LNCAP (cell line): ENCODE measurements at regions not wholly inside any gene's neighbourhood (a gene's known extent, or its start where the extent isn't known, plus 50 kb on each side); places are given as distances from the start of the nearest gene placed in this dataset.

Experiments used
- TF ChIP-seq, protein P1 (sequence below): fragments of 450-650 bp; IDR thresholded peaks from 2 replicates; pipeline ENCODE4 v1.5.1; 2017; ENCODE audit warnings: mild to moderate bottlenecking

DNA sequence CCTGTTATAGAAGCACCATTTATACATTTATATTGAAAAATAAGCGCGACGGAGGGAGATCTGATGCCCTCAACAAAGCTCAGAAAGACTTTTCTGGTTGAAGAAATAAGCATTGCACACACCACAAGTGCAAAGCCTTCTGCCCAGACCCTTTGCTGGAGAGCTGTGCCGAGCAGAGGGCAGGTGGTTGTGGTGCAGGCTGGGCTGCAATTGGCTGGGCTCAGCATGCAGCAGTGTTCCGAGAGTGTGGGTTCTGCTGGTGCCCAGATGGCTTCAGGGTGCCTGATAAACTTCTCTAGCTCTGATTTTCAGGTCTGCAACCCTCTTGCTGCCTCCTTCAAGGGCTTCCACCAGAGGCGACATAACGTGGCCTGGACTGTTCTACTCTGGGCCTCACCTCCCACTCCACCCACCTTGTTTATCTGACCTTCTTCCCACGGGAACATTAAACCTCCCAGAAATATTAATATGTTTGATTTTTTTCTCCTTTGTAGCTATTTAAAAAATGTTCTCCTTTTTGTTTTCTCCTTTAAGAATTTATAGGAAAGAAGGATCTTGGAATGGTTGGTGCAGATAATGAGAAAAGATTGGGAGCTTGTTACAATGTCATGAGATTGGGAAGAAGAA is 113.6 kb upstream of the ITGA6 start:
- TF ChIP-seq, protein P1, sequence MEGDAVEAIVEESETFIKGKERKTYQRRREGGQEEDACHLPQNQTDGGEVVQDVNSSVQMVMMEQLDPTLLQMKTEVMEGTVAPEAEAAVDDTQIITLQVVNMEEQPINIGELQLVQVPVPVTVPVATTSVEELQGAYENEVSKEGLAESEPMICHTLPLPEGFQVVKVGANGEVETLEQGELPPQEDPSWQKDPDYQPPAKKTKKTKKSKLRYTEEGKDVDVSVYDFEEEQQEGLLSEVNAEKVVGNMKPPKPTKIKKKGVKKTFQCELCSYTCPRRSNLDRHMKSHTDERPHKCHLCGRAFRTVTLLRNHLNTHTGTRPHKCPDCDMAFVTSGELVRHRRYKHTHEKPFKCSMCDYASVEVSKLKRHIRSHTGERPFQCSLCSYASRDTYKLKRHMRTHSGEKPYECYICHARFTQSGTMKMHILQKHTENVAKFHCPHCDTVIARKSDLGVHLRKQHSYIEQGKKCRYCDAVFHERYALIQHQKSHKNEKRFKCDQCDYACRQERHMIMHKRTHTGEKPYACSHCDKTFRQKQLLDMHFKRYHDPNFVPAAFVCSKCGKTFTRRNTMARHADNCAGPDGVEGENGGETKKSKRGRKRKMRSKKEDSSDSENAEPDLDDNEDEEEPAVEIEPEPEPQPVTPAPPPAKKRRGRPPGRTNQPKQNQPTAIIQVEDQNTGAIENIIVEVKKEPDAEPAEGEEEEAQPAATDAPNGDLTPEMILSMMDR: no peak

DNA sequence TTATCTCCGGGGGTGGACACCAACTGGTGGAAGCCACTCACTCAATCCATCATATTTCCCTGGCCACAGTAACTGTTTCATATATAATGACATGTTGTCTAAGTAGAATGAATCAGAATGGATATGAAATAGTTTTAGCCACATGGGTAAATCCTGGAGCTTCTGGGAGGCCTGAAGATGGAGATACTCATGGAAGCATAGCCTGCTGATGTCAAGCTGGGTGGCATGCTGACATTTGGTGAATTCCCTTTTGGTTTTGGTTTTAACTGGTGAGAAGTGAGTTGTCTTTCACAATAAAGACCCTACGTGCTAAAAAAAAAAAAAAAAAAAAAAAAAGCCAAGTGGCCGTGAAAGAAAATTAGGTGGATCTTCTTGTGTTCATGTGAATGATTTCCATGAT is 105.3 kb upstream of the ITGA6 start:
- TF ChIP-seq, protein P1: no peak

DNA sequence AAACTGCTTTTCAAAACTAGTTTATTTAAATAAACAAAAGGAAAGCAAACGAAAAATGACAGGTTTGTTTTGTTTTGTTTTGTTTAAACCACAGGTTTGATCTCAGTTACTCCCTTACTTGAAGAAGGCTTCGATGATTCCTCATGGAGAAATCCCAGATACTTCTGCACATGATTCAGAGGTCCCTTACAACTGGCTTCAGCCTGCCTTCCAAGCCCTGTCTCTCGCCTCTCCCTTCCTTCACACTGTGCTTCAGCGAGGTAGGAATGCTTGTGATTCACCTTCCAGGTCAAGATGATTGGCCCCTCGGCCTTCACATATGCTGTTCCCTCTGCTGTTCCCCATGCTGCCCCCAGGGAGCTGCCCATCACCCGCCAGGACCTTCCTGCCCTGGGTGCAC is 104.1 kb upstream of the ITGA6 start:
- TF ChIP-seq, protein P1: no peak

DNA sequence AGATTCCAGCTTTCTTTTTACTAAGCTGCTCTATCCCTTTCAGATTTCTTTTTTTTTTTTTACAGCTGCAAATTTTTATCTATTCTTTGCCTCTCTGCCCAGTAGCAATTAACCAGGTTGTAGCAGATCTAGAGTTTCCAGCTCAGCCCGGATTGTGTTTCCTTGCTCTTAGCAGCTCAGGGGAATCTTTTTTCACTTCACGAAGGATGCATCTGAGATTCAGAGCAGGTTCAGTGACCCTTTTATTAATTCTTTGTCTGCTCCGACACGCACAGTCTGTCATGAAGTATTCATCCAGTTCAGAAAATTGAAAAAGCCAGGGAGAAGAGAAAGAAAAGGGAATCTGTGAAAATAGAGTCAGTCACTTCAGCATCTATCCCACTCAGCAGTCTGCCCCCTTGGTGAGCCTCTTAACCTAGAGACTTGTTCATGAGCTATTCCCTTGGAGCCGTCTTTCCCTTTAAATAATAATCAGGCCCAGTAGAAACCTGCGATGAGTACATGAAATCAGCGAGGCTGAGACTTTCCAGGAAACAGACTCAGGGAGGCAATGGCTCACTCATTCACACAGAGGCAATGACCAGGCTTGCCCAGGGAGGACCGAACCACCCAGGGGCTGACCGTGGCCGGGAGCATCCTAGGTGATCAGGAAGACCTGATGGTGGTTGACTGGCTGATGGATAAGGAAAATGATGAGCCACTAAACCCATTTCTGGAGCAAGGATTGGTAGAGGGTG is 103.4 kb upstream of the ITGA6 start:
- TF ChIP-seq, protein P1: no peak

DNA sequence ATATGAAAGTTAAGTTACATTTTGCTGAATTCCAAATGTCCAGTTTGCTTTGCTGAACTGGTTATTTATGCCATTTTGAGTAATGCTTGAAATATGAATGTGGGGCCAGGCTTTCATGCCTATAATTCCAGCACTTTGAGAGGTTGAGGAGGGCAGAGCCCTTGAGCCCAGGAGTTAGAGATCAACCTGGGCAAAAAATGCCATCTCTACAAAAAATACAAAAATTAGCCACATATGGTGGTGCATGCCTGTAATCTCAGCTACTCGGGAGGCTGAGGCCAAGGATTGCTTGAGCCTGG is 101.2 kb upstream of the ITGA6 start:
- TF ChIP-seq, protein P1: no peak

DNA sequence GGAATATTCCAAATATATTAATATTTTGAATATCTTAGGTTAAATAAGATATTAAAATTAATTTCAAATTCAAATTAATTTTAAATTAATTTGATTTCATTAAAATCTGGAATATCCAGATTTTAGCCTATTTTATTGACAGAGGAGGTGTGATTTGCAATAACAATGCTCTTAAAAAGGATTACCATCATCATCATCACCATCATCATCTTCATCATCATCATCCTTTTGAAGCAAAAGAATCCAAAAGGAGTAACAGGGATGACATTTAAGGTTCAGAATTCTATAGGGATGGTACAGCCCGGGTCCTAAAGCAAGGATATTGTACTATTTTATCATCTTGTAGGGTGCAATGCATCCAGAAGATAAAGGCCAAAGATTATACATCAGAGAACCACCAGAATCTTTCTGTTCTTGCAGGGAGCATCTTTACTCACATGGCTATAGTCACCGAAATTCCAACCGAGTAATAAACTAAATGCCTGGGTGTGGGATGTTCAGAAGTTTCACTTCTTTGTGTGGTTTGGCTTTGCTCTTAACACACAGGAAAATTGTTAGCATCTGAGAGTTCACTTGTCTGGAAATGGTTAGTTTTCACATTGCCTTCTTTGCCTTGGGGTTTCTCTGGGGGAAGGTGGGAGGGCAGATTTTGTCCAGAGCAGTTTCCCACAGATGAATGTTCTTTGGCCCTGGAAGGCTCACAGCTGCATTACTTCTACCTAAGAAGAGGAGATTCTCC is 99.1 kb upstream of the ITGA6 start:
- TF ChIP-seq, protein P1: no peak

DNA sequence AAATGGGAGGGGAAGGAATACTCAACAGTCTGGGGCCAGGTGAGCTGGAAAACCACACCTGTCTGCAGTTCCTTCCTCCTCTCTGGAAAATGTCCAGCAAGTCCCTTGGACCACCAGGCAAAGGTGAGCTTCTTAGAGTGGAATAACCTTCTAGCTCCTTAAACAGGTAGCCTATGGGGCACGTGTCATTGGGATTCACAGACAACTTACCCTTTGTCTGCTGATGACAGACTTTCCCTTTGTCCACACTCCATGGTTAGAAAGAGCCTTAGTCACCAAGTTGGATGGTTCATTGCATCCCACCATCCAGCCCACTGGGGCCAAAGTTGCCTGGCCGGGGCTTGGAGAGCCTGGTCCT is 98.0 kb upstream of the ITGA6 start:
- TF ChIP-seq, protein P1: no peak
